ENCODE measurements at regions not wholly inside any gene's neighbourhood (a gene's known extent, or its start where the extent isn't known, plus 50 kb on each side); places are given as distances from the start of the nearest gene placed in this dataset.

- H3K27me3 ChIP-seq = peaks cover 28% of the 10 kb centered on the region
- H3K27ac ChIP-seq = no peak overlapping the region
- no peaks in the 10 kb centered on the region for H3K9me3 ChIP-seq (ENCODE audit: low read depth)
- no peaks in the 10 kb centered on the region for H4K20me1 ChIP-seq (ENCODE audit: insufficient read depth, poor library complexity, severe bottlenecking)
- peaks cover 15% of the 10 kb centered on the region for H3K4me1 ChIP-seq (ENCODE audit: insufficient read depth)
- H3K4me3 ChIP-seq = no peak overlapping the region
- H2AFZ ChIP-seq = no peak overlapping the region
- H3K79me2 ChIP-seq = peaks cover 7% of the 10 kb centered on the region
- H3K4me2 ChIP-seq = no peak overlapping the region
- H3K36me3 ChIP-seq (replicated peaks; ENCODE audit: insufficient read depth, low read depth) = no peaks in the 10 kb centered on the region
- no peak for DNase-seq (ENCODE audit: low spot score)
- 83% methylated on average over 18 of the region's 19 CpGs for WGBS (ENCODE audit: low lambda C conversion rate, missing lambda C conversion rate)
- no peaks in the 10 kb centered on the region for H3K9me2 ChIP-seq (replicated peaks; ENCODE audit: insufficient read depth)
- TF ChIP-seq EZH2 (IDR thresholded peaks at IDR 0.05; ENCODE audit: borderline replicate concordance) (no peak), EZH2phosphoT487 (IDR thresholded peaks at IDR 0.05; ENCODE audit: low read depth, severe bottlenecking, unreplicated experiment) (no peak)
- TF ChIP-seq, protein P1, sequence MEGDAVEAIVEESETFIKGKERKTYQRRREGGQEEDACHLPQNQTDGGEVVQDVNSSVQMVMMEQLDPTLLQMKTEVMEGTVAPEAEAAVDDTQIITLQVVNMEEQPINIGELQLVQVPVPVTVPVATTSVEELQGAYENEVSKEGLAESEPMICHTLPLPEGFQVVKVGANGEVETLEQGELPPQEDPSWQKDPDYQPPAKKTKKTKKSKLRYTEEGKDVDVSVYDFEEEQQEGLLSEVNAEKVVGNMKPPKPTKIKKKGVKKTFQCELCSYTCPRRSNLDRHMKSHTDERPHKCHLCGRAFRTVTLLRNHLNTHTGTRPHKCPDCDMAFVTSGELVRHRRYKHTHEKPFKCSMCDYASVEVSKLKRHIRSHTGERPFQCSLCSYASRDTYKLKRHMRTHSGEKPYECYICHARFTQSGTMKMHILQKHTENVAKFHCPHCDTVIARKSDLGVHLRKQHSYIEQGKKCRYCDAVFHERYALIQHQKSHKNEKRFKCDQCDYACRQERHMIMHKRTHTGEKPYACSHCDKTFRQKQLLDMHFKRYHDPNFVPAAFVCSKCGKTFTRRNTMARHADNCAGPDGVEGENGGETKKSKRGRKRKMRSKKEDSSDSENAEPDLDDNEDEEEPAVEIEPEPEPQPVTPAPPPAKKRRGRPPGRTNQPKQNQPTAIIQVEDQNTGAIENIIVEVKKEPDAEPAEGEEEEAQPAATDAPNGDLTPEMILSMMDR (IDR thresholded peaks at IDR 0.05; ENCODE audit: poor library complexity) = no peak
Observed at GRCh38 chr3:69536306-69537020, 150.6 kb upstream of the FRMD4B start.

- peaks cover 7% of the 10 kb centered on the region for H3K79me2 ChIP-seq
- H3K9me2 ChIP-seq (replicated peaks; ENCODE audit: insufficient read depth) = no peaks in the 10 kb centered on the region
- no peak overlapping the region for H2AFZ ChIP-seq
- H4K20me1 ChIP-seq (ENCODE audit: insufficient read depth, poor library complexity, severe bottlenecking) = no peaks in the 10 kb centered on the region
- DNase-seq (ENCODE audit: low spot score) = no peak
- H3K27ac ChIP-seq = no peak overlapping the region
- H3K9me3 ChIP-seq (ENCODE audit: low read depth) = no peaks in the 10 kb centered on the region
- no peak overlapping the region for H3K4me3 ChIP-seq
- TF ChIP-seq EZH2 (IDR thresholded peaks at IDR 0.05; ENCODE audit: borderline replicate concordance) (no peak), EZH2phosphoT487 (IDR thresholded peaks at IDR 0.05; ENCODE audit: low read depth, severe bottlenecking, unreplicated experiment) (no peak)
- TF ChIP-seq, protein P1 (IDR thresholded peaks at IDR 0.05; ENCODE audit: poor library complexity) = no peak
- no peak overlapping the region for H3K4me2 ChIP-seq
- WGBS (ENCODE audit: low lambda C conversion rate, missing lambda C conversion rate) = 95% methylated on average over 9 of the region's 9 CpGs
- peaks cover 25% of the 10 kb centered on the region for H3K27me3 ChIP-seq
- H3K36me3 ChIP-seq (replicated peaks; ENCODE audit: insufficient read depth, low read depth) = no peaks in the 10 kb centered on the region
- peaks cover 15% of the 10 kb centered on the region for H3K4me1 ChIP-seq (ENCODE audit: insufficient read depth)
Observed at GRCh38 chr3:69535613-69536012, 149.7 kb upstream of the FRMD4B start.

DNA sequence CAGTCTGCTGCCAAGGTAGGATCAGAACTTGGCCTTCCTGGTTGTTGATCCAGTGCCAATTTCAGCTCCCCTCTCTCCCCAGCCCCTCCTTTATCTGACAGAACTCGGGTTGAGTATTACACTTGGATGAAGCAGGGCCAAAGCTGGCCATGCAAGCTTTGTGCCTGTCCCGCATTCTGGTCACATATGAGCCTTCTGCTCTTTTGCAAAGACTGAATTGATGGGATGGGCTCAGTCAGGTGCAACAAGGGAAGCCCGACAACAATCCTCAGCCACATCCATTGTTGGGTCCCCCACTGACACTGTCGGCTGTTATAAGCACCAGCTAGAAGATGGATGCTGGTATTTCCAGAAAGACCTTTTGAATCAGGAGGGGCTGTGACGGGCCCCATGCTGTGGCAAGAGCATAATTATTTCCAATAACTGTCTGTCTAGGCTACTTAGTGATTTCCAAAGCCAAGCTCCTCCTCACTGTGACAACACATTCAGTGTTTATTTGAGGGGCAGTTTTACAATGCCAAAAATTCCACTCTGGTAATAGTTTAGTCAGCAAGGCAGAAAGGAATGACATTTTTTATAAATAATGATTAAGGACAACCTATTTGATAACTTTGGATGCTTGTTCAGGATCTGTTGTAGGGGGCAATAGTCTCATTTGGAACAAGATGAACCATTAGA lies 146.8 kb upstream of the FRMD4B start:
- 75% methylated on average over 5 of the region's 5 CpGs for WGBS (ENCODE audit: low lambda C conversion rate, missing lambda C conversion rate)
- Histone ChIP-seq H2AFZ (no peak overlapping the region), H3K27ac (no peak overlapping the region), H3K9me3 (ENCODE audit: low read depth) (no peaks in the 10 kb centered on the region), H3K4me1 (ENCODE audit: insufficient read depth) (peaks cover 7% of the 10 kb centered on the region), H3K9me2 (replicated peaks; ENCODE audit: insufficient read depth) (no peaks in the 10 kb centered on the region), H4K20me1 (ENCODE audit: insufficient read depth, poor library complexity, severe bottlenecking) (no peaks in the 10 kb centered on the region), H3K4me3 (no peak overlapping the region), H3K79me2 (no peaks in the 10 kb centered on the region), H3K36me3 (replicated peaks; ENCODE audit: insufficient read depth, low read depth) (no peaks in the 10 kb centered on the region), H3K4me2 (peak overlapping the region; percentile 32), H3K27me3 (peaks cover 6% of the 10 kb centered on the region)
- no peak for TF ChIP-seq EZH2phosphoT487 (IDR thresholded peaks at IDR 0.05; ENCODE audit: low read depth, severe bottlenecking, unreplicated experiment)
- TF ChIP-seq, protein P1 (IDR thresholded peaks at IDR 0.05; ENCODE audit: poor library complexity) = no peak
- no peak for TF ChIP-seq EZH2 (IDR thresholded peaks at IDR 0.05; ENCODE audit: borderline replicate concordance)
- DNase-seq (ENCODE audit: low spot score) = no peak

Measured in hepatocyte (in vitro differentiated cells).